Endothelial cell of hepatic sinusoid (primary cell): ENCODE measurements at regions not wholly inside any gene's neighbourhood (a gene's known extent, or its start where the extent isn't known, plus 50 kb on each side); places are given as distances from the start of the nearest gene placed in this dataset.

Experiments used
- in situ Hi-C: cut with HindIII; loops from 2 replicates; pipeline ENCODE4 v1.10.0; 2017; ENCODE audit warnings: low sequenced_read_pairs

GRCh38 chr10:65838811-65839210, 1087.0 kb upstream of the LRRTM3 start:
- in situ Hi-C loops, result no loop called here

GRCh38 chr10:65843203-65843602, 1082.6 kb upstream of the LRRTM3 start:
- in situ Hi-C loops, result no loop called here

- in situ Hi-C loops, result no loop called here
These were observed 1079.9 kb upstream of the LRRTM3 start for GRCh38 chr10:65845916-65846315.

GRCh38 chr10:65846541-65846940, 1079.3 kb upstream of the LRRTM3 start:
- in situ Hi-C loops, result no loop called here

- in situ Hi-C loops, result no loop called here
These were observed 1078.9 kb upstream of the LRRTM3 start for GRCh38 chr10:65846949-65847348.

GRCh38 chr10:65847436-65848230, 1078.2 kb upstream of the LRRTM3 start:
- in situ Hi-C loops, result no loop called here

- in situ Hi-C loops, result no loop called here
These were observed 1067.0 kb upstream of the LRRTM3 start for GRCh38 chr10:65858841-65859240.

GRCh38 chr10:65861249-65861648, 1064.6 kb upstream of the LRRTM3 start:
- in situ Hi-C loops, result loop anchor here (5.0 kb wide), 1 partner anchor 54 kb away; no protein-coding TSS in a partner anchor
